GM12878 (cell line): ENCODE measurements at regions not wholly inside any gene's neighbourhood (a gene's known extent, or its start where the extent isn't known, plus 50 kb on each side); places are given as distances from the start of the nearest gene placed in this dataset.

Source experiments
- ATAC-seq: fragments of 200-7000 bp; cut with Tn5 transposase; 3 replicates; pipeline ENCODE4 v1.9.1; 2020; ENCODE audit warnings: mild to moderate bottlenecking, moderate library complexity
- BruUV-seq: library from RNA; stranded (reverse); fragments of 400-500 nt; replicated peaks from 2 replicates; lab custom pipeline; 2021; lab: Mats Ljungman, UMichigan
- CTCF ChIA-PET: fragments of 300-600 bp; sonication (Branson Sonifier 250); formaldehyde crosslinking; extraction: SDS; loops from one replicate; lab custom pipeline; 2021; ENCODE audit warnings: inconsistent platforms; lab: Yijun Ruan, JAX
- POLR2A ChIA-PET: fragments of 350-600 bp; formaldehyde crosslinking; extraction: SDS; loops from one replicate; lab custom pipeline; 2021; ENCODE audit warnings: inconsistent platforms; lab: Charles Lee
- RAD21 ChIA-PET: fragments of 300-600 bp; sonication (Branson Sonifier 250); formaldehyde crosslinking; loops from one replicate; lab custom pipeline; 2023; ENCODE audit warnings: antibody characterized with exemption; ENCODE audit not compliant: unreplicated experiment; lab: Charles Lee
- SMC1A ChIA-PET: fragments of 300-600 bp; sonication (Branson Sonifier 250); formaldehyde crosslinking; loops from one replicate; lab custom pipeline; 2023; ENCODE audit not compliant: unreplicated experiment, uncharacterized antibody; lab: Charles Lee
- DNase-seq: peaks from one replicate; pipeline ENCODE4 v3.0.0-alpha.2; 2011; ENCODE audit warnings: low read depth, low spot score
- FAIRE-seq: peaks from 3 replicates; lab custom pipeline; 2011; peaks lifted over from hg19 to GRCh38; lab: Jason Lieb, UNC
- H2AFZ ChIP-seq: 2 replicates; pipeline ENCODE4 v1.6.0; 2011; ENCODE audit warnings: low read depth, low read length, control low read depth; ENCODE audit not compliant: control insufficient read depth
- H3K27ac ChIP-seq: 2 replicates; pipeline ENCODE4 v1.5.1; 2011; ENCODE audit warnings: control low read depth; ENCODE audit not compliant: control insufficient read depth, insufficient read depth
- H3K27me3 ChIP-seq, 2 experiments: replicated peaks in 1 of 2; 2 replicates each; pipeline versions ENCODE4 v1.6.0 to v1.6.1; 2011; ENCODE audit warnings: low read length in 1 of 2; ENCODE audit not compliant: control insufficient read depth in 2 of 2, insufficient read depth in 2 of 2
- H3K36me3 ChIP-seq, 2 experiments: 2 replicates each; pipeline ENCODE4 v1.5.1; 2011; ENCODE audit warnings: low read length in 1 of 2; ENCODE audit not compliant: control insufficient read depth in 2 of 2, insufficient read depth in 2 of 2
- H3K4me1 ChIP-seq: 2 replicates; pipeline ENCODE4 v1.6.1; 2011; ENCODE audit warnings: mild to moderate bottlenecking, low read length, moderate library complexity, mixed read lengths; ENCODE audit not compliant: control insufficient read depth, insufficient read depth
- H3K4me2 ChIP-seq: 2 replicates; pipeline ENCODE4 v1.6.0; 2011; ENCODE audit warnings: control low read depth; ENCODE audit not compliant: control insufficient read depth, insufficient read depth
- H3K4me3 ChIP-seq: fragments of 200-600 bp; sonication (generic); 2 replicates; pipeline ENCODE4 v1.5.1; 2016
- H3K79me2 ChIP-seq: 2 replicates; pipeline ENCODE4 v1.6.0; 2011; ENCODE audit warnings: low read length; ENCODE audit not compliant: control insufficient read depth, insufficient read depth
- H3K9ac ChIP-seq: 2 replicates; pipeline ENCODE4 v1.8.0; 2011; ENCODE audit warnings: low read length, control low read depth, mixed read lengths; ENCODE audit not compliant: control insufficient read depth, insufficient read depth
- H3K9me3 ChIP-seq: replicated peaks from 3 replicates; pipeline ENCODE4 v1.5.1; 2011; ENCODE audit warnings: mild to moderate bottlenecking, low read length; ENCODE audit not compliant: control insufficient read depth, insufficient read depth
- H4K20me1 ChIP-seq: 2 replicates; pipeline ENCODE4 v1.6.0; 2011; ENCODE audit not compliant: control insufficient read depth, insufficient read depth
- ATF2 ChIP-seq: IDR thresholded peaks from 2 replicates; pipeline ENCODE4 v1.6.1; 2012; ENCODE audit warnings: low read length, inconsistent platforms
- E4F1 ChIP-seq: fragments of 450-650 bp; IDR thresholded peaks from 2 replicates; pipeline ENCODE4 v1.6.1; 2018; ENCODE audit warnings: borderline replicate concordance, mild to moderate bottlenecking; ENCODE audit not compliant: partially characterized antibody
- ESRRA ChIP-seq: IDR thresholded peaks from 2 replicates; pipeline ENCODE4 v1.6.1; 2012; ENCODE audit warnings: mild to moderate bottlenecking, low read length, improper control_type of control experiment
- ETV6 ChIP-seq, 2 experiments: fragments of 450-650 bp in 1 of 2; IDR thresholded peaks in 1 of 2; conservative IDR thresholded peaks in 1 of 2; 2 replicates each; pipeline ENCODE4 v1.6.1; 2014; ENCODE audit warnings: antibody characterized with exemption in 1 of 2, borderline replicate concordance in 1 of 2, low read depth in 1 of 2, mild to moderate bottlenecking in 1 of 2, moderate library complexity in 1 of 2
- GABPA ChIP-seq: IDR thresholded peaks from 2 replicates; pipeline ENCODE4 v1.6.1; 2014; ENCODE audit warnings: antibody characterized with exemption, low read depth, mild to moderate bottlenecking, inconsistent platforms
- IRF4 ChIP-seq: IDR thresholded peaks from 2 replicates; pipeline ENCODE4 v1.6.1; 2011; ENCODE audit warnings: low read depth, low read length
- NFYB ChIP-seq: IDR thresholded peaks from 2 replicates; pipeline ENCODE4 v1.6.1; 2011; ENCODE audit warnings: low read depth, mild to moderate bottlenecking, low read length, improper control_type of control experiment, moderate library complexity; ENCODE audit not compliant: insufficient read depth
- NR2C2 ChIP-seq: IDR thresholded peaks from 2 replicates; pipeline ENCODE4 v1.6.1; 2011; ENCODE audit warnings: borderline replicate concordance, low read depth; ENCODE audit not compliant: control insufficient read depth, insufficient read length
- ZNF274 ChIP-seq: IDR thresholded peaks from one replicate; pipeline ENCODE4 v1.8.0; 2011; ENCODE audit not compliant: insufficient read length, insufficient read depth
- WGBS: methylation state at CpG from one replicate; pipeline ENCODE4 v1.1.6; 2016; ENCODE audit warnings: low lambda C conversion rate; ENCODE audit not compliant: insufficient replicate concordance, insufficient coverage; ENCODE audit errors: missing lambda C conversion rate; 5-methylcytosine and 5-hydroxymethylcytosine counted together
- in situ Hi-C: fragments of 300-500 bp; cut with MboI; formaldehyde crosslinking; loops from 9 replicates; pipeline ENCODE4 v1.14.3; 2018; ENCODE audit warnings: mixed read lengths
- intact Hi-C: fragments of 100-400 bp; cut with micrococcal nuclease; formaldehyde crosslinking; loops from one replicate; pipeline ENCODE4 v1.14.2; 2022; ENCODE audit not compliant: unreplicated experiment

GRCh38 chr4:14410516-14410915 is 591.8 kb upstream of the CPEB2 start:
- no peak for FAIRE-seq
- Histone ChIP-seq H3K9ac (no peak overlapping the region), H3K4me1 (no peaks in the 10 kb centered on the region), H3K36me3 (no peaks in the 10 kb centered on the region), H2AFZ (no peak overlapping the region), H3K9me3 (no peaks in the 10 kb centered on the region)
- 10% methylated on average over 3 of the region's 3 CpGs for WGBS
- in situ Hi-C loops = no loop called here
- no peak for ATAC-seq
- ChIA-PET POLR2A (no interaction called here), RAD21 (no interaction called here)
- DNase-seq = no peak
- TF ChIP-seq NFYB = no peak
- no peak for TF ChIP-seq E4F1
- no peak for TF ChIP-seq ZNF274
- TF ChIP-seq ESRRA = no peak
- TF ChIP-seq GABPA = no peak
- TF ChIP-seq IRF4 = no peak
- TF ChIP-seq NR2C2 = no peak
- no peak for TF ChIP-seq ETV6 (conservative IDR thresholded peaks at IDR 0.05 in 1 of 2, IDR thresholded peaks at IDR 0.05 in 1 of 2; ENCODE audit: borderline replicate concordance in 1 of 2, low read depth in 1 of 2)
- TF ChIP-seq ATF2 = no peak
- TF ChIP-seq, all 136 proteins: peak for 0
- CTCF ChIA-PET = no interaction called here
- intact Hi-C loops = no loop called here
- H3K4me2 ChIP-seq = no peak overlapping the region
- no peaks in the 10 kb centered on the region for H4K20me1 ChIP-seq
- no TSS peak for BruUV-seq
- H3K4me3 ChIP-seq = no peak overlapping the region
- H3K79me2 ChIP-seq = no peaks in the 10 kb centered on the region
- no peaks in the 10 kb centered on the region for H3K27me3 ChIP-seq
- SMC1A ChIA-PET = interaction anchor here (0.5 to 1.4 kb wide), 2 partner anchors 23 to 789 kb away, joined by 3 to 5 read pairs; no protein-coding TSS in a partner anchor
- no peak overlapping the region for H3K27ac ChIP-seq
